ENCODE measurements at regions not wholly inside any gene's neighbourhood (a gene's known extent, or its start where the extent isn't known, plus 50 kb on each side); places are given as distances from the start of the nearest gene placed in this dataset.
"Not testable (repeated sequence)": the region's sequence is repeated elsewhere in the genome, so short reads cannot be mapped to it uniquely, and the experiment has no call there.

DNA sequence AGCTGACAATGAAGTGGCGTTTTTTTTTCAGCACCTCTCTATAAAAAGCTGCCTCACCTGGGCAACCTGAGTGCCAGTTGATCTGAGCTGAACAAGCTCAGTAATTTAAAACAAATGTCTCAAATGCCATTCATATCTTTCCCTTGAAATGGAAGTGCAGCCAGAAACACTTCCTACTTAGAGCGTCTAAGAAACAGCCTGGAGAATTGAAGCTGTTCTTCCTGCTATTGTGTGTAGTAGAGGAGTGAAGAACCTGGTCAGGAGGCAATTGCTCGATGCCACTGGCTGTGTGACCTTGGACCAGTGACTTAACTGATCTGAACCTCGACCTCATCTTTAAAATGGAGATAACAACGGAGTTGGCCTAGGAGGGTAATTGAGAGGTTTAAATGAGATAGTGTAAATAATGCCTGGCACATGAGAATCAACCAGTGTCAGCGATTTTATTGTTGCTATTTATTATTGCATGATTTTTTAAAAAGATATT, 95.4 kb upstream of the FOXQ1 start:
- no peak for DNase-seq (ENCODE audit: low read depth in 1 of 2, low spot score in 1 of 2)
- TF ChIP-seq SPI1 (IDR thresholded peaks at IDR 0.05; ENCODE audit: borderline replicate concordance, low read depth) (no peak), POLR2AphosphoS5 (IDR thresholded peaks at IDR 0.05; ENCODE audit: low read depth) (no peak), GABPA (IDR thresholded peaks at IDR 0.05; ENCODE audit: low read depth) (no peak)
- TF ChIP-seq, protein P1, sequence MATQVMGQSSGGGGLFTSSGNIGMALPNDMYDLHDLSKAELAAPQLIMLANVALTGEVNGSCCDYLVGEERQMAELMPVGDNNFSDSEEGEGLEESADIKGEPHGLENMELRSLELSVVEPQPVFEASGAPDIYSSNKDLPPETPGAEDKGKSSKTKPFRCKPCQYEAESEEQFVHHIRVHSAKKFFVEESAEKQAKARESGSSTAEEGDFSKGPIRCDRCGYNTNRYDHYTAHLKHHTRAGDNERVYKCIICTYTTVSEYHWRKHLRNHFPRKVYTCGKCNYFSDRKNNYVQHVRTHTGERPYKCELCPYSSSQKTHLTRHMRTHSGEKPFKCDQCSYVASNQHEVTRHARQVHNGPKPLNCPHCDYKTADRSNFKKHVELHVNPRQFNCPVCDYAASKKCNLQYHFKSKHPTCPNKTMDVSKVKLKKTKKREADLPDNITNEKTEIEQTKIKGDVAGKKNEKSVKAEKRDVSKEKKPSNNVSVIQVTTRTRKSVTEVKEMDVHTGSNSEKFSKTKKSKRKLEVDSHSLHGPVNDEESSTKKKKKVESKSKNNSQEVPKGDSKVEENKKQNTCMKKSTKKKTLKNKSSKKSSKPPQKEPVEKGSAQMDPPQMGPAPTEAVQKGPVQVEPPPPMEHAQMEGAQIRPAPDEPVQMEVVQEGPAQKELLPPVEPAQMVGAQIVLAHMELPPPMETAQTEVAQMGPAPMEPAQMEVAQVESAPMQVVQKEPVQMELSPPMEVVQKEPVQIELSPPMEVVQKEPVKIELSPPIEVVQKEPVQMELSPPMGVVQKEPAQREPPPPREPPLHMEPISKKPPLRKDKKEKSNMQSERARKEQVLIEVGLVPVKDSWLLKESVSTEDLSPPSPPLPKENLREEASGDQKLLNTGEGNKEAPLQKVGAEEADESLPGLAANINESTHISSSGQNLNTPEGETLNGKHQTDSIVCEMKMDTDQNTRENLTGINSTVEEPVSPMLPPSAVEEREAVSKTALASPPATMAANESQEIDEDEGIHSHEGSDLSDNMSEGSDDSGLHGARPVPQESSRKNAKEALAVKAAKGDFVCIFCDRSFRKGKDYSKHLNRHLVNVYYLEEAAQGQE (IDR thresholded peaks at IDR 0.05; ENCODE audit: insufficient replicate concordance, low read depth), result no peak
- TF ChIP-seq, protein P2, sequence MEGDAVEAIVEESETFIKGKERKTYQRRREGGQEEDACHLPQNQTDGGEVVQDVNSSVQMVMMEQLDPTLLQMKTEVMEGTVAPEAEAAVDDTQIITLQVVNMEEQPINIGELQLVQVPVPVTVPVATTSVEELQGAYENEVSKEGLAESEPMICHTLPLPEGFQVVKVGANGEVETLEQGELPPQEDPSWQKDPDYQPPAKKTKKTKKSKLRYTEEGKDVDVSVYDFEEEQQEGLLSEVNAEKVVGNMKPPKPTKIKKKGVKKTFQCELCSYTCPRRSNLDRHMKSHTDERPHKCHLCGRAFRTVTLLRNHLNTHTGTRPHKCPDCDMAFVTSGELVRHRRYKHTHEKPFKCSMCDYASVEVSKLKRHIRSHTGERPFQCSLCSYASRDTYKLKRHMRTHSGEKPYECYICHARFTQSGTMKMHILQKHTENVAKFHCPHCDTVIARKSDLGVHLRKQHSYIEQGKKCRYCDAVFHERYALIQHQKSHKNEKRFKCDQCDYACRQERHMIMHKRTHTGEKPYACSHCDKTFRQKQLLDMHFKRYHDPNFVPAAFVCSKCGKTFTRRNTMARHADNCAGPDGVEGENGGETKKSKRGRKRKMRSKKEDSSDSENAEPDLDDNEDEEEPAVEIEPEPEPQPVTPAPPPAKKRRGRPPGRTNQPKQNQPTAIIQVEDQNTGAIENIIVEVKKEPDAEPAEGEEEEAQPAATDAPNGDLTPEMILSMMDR (IDR thresholded peaks at IDR 0.05; ENCODE audit: insufficient read depth, low read length), result no peak
- H3K4me3 ChIP-seq (replicated peaks; ENCODE audit: insufficient read depth, low read length), result no peak overlapping the region
- no peak overlapping the region for H3K27ac ChIP-seq (replicated peaks)
- H3K27me3 ChIP-seq (ENCODE audit: insufficient read depth, poor library complexity, severe bottlenecking), result peaks cover 9% of the 10 kb centered on the region

DNA sequence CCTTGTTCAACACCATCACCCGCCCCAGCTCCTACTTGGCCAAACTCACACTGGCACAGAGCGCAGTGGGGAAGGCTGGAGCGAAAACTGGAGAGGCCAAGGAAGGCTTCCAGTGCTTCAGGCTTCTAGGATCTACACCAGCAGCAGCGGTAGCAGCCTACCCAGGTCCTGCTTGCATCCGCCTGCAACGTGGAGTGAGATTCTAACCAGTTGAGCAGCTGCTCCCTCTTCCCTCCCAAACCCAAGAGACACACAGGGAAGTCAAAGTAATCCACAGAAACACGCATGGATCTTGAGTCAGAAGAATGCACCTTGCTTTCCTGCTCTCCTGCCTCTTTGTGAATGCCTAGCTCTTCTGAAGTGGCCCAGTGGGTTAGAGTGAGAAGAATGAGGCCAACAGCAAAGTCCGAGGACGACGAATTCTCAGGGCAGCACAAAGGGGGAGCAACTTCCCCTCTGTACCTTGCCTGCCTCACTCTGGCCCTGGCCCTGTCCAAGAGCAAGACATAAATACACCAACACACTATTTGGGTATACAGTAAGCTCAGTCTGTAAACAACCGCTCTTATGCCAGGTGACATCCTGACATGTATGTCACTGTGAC, 95.9 kb upstream of the FOXQ1 start:
- no peak overlapping the region for H3K27ac ChIP-seq (replicated peaks)
- H3K27me3 ChIP-seq (ENCODE audit: insufficient read depth, poor library complexity, severe bottlenecking), result peaks cover 6% of the 10 kb centered on the region
- H3K4me3 ChIP-seq (replicated peaks; ENCODE audit: insufficient read depth, low read length), result no peak overlapping the region
- no peak for DNase-seq (ENCODE audit: low read depth in 1 of 2, low spot score in 1 of 2)
- no peak for TF ChIP-seq GABPA (IDR thresholded peaks at IDR 0.05; ENCODE audit: low read depth)

DNA sequence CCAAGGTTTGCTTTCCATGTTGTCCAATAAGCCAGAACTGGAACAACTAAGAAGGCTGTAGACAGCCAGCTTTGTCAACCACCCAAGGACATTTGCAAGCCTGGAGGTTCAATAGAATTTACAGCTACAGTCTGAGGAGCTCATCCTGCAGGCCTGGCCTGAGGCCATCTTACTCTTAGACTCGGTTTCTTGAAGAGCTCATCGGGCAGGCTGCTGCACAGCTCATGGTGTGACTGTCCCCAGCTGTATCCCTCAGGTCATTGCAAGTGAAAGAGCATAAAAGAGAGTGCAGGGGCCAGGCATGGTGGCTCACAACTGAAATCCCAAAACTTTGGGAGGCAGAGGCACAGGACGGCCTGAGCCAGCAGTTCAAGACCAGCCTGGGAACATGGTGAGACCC, 96.9 kb upstream of the FOXQ1 start:
- no peak overlapping the region for H3K4me3 ChIP-seq (replicated peaks; ENCODE audit: insufficient read depth, low read length)
- no peak for DNase-seq (ENCODE audit: low read depth in 1 of 2, low spot score in 1 of 2)
- H3K27me3 ChIP-seq (ENCODE audit: insufficient read depth, poor library complexity, severe bottlenecking), result peaks cover 6% of the 10 kb centered on the region
- TF ChIP-seq POLR2AphosphoS5 (IDR thresholded peaks at IDR 0.05; ENCODE audit: low read depth) (no peak), SPI1 (IDR thresholded peaks at IDR 0.05; ENCODE audit: borderline replicate concordance, low read depth) (no peak), GABPA (IDR thresholded peaks at IDR 0.05; ENCODE audit: low read depth) (no peak)
- TF ChIP-seq, protein P2 (IDR thresholded peaks at IDR 0.05; ENCODE audit: insufficient read depth, low read length), result no peak
- TF ChIP-seq, protein P1 (IDR thresholded peaks at IDR 0.05; ENCODE audit: insufficient replicate concordance, low read depth), result no peak
- no peak overlapping the region for H3K27ac ChIP-seq (replicated peaks)

DNA sequence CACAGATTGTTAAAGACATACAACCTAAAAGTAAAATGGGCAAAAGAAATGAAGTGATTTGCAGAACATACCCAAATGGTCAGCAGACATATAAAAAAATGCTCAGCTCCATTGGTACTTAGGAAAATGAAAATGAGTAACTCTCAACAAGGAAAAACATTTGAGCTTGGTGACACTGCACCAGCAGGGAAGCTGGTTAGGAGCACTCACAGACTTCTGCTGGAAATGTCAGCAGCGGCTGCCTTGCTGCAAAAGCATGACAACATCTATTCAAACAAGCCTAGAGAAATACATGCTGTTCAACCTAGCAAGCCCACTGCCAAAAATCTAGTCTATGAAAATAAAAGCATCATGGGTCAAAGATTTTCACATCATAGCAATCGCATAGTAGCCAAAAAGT, 99.0 kb upstream of the FOXQ1 start:
- DNase-seq (ENCODE audit: low read depth in 1 of 2, low spot score in 1 of 2), result no peak
- peaks cover 6% of the 10 kb centered on the region for H3K27me3 ChIP-seq (ENCODE audit: insufficient read depth, poor library complexity, severe bottlenecking)
- no peak overlapping the region for H3K4me3 ChIP-seq (replicated peaks; ENCODE audit: insufficient read depth, low read length)
- TF ChIP-seq POLR2AphosphoS5 (IDR thresholded peaks at IDR 0.05; ENCODE audit: low read depth) (no peak), GABPA (IDR thresholded peaks at IDR 0.05; ENCODE audit: low read depth) (no peak)
- H3K27ac ChIP-seq (replicated peaks), result no peak overlapping the region

DNA sequence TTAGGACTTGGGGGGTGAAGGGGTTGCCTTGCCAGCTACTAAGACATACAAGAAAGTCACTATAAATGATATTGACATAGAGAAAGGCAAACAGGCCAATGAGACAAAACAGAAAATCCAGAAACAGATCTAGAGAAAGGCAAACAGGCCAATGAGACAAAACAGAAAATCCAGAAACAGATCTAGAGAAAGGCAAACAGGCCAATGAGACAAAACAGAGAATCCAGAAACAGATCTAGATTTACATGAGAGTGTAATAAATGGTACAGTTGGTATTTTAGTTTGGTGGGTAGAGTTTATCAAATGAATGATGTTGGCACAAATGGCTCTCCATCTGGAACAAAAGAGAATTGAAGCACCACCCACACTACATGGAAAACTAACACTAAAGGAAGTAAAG, 99.8 kb upstream of the FOXQ1 start:
- not testable (repeated sequence) for H3K4me3 ChIP-seq (replicated peaks; ENCODE audit: insufficient read depth, low read length); DNase-seq (ENCODE audit: low read depth in 1 of 2, low spot score in 1 of 2); H3K27ac ChIP-seq (replicated peaks); H3K27me3 ChIP-seq (ENCODE audit: insufficient read depth, poor library complexity, severe bottlenecking)

DNA sequence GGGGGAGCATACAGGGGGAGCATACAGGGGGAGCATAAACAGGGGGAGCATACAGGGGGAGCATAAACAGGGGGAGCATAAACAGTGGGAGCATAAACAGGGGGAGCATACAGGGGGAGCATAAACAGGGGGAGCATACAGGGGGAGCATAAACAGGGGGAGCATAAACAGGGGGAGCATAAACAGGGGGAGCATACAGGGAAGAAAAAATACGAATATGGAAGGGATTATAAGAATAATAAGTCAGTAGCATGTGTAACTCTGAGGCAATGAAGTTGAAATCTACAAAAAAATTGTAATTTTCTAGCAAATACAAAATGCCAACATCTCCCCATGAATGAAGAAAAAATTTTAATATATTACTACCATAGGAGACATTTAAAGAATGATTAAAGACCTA, 101.3 kb upstream of the FOXQ1 start:
- DNase-seq (ENCODE audit: low read depth in 1 of 2, low spot score in 1 of 2); H3K27ac ChIP-seq (replicated peaks); H3K4me3 ChIP-seq (replicated peaks; ENCODE audit: insufficient read depth, low read length); H3K27me3 ChIP-seq (ENCODE audit: insufficient read depth, poor library complexity, severe bottlenecking): not testable (repeated sequence)

All from HL-60 (cell line).